Tibial nerve (tissue), 4 donors: ENCODE measurements at regions not wholly inside any gene's neighbourhood (a gene's known extent, or its start where the extent isn't known, plus 50 kb on each side); places are given as distances from the start of the nearest gene placed in this dataset.

Experiments
- DNase-seq, 2 donors: peaks; one replicate each; pipeline ENCODE4 v3.0.0-alpha.2; 2019; ENCODE audit warnings: low spot score in 2 of 2
- H3K27ac ChIP-seq, 4 donors: fragments of 200-600 bp; sonication (generic) in 3 of 4; one replicate each; pipeline ENCODE4 v1.5.1; 2017 to 2019; ENCODE audit warnings: mild to moderate bottlenecking in 1 of 4
- H3K27me3 ChIP-seq, 2 donors: fragments of 200-600 bp; sonication (generic) in 1 of 2; one replicate each; pipeline versions ENCODE4 v1.5.1 to v1.6.0; 2017 to 2019
- H3K36me3 ChIP-seq, 3 donors: fragments of 200-600 bp; sonication (generic); one replicate each; pipeline ENCODE4 v1.5.1; 2018 to 2019
- H3K4me1 ChIP-seq, 4 donors: fragments of 200-600 bp; sonication (generic) in 3 of 4; one replicate each; pipeline ENCODE4 v1.5.1; 2017 to 2019
- H3K4me3 ChIP-seq, 4 donors: fragments of 200-600 bp; sonication (generic) in 3 of 4; one replicate each; pipeline ENCODE4 v1.5.1; 2017 to 2019; ENCODE audit warnings: mild to moderate bottlenecking in 1 of 4, moderate library complexity in 1 of 4
- H3K9me3 ChIP-seq, 4 donors: fragments of 200-600 bp; sonication (generic) in 3 of 4; one replicate each; pipeline ENCODE4 v1.5.1; 2017 to 2019
- CTCF ChIP-seq, 5 experiments: fragments of 200-600 bp in 3 of 5; fragments of 450-650 bp in 2 of 5; sonication (generic) in 3 of 5; IDR thresholded peaks; one replicate each; pipeline ENCODE4 v1.5.1; 2016 to 2019; ENCODE audit warnings: antibody characterized with exemption in 5 of 5, mild to moderate bottlenecking in 3 of 5, moderate library complexity in 2 of 5
- EP300 ChIP-seq, 2 donors: sonication (generic); formaldehyde crosslinking; IDR thresholded peaks; one replicate each; pipeline ENCODE4 v1.6.1; 2017; ENCODE audit warnings: antibody characterized with exemption in 2 of 2, mild to moderate bottlenecking in 1 of 2
- POLR2A ChIP-seq, 2 donors: fragments of 450-650 bp; IDR thresholded peaks; one replicate each; pipeline ENCODE4 v1.6.1; 2017; ENCODE audit warnings: antibody characterized with exemption in 2 of 2, mild to moderate bottlenecking in 2 of 2, moderate library complexity in 2 of 2
- WGBS, 2 donors: methylation state at CpG; one replicate each; pipeline ENCODE4 v1.1.5; 2018; 5-methylcytosine and 5-hydroxymethylcytosine counted together

- TF ChIP-seq CTCF (IDR thresholded peaks at IDR 0.05) (no peak), EP300 (IDR thresholded peaks at IDR 0.05) (no peak), POLR2A (IDR thresholded peaks at IDR 0.05) (no peak)
- 75 to 88% methylated on average over 2 of the region's 2 CpGs for WGBS, 2 donors
- no peak overlapping the region for H3K4me3 ChIP-seq
Measured at GRCh38 chr1:80779275-80779674, 1021.5 kb upstream of the ADGRL2 start.

DNA sequence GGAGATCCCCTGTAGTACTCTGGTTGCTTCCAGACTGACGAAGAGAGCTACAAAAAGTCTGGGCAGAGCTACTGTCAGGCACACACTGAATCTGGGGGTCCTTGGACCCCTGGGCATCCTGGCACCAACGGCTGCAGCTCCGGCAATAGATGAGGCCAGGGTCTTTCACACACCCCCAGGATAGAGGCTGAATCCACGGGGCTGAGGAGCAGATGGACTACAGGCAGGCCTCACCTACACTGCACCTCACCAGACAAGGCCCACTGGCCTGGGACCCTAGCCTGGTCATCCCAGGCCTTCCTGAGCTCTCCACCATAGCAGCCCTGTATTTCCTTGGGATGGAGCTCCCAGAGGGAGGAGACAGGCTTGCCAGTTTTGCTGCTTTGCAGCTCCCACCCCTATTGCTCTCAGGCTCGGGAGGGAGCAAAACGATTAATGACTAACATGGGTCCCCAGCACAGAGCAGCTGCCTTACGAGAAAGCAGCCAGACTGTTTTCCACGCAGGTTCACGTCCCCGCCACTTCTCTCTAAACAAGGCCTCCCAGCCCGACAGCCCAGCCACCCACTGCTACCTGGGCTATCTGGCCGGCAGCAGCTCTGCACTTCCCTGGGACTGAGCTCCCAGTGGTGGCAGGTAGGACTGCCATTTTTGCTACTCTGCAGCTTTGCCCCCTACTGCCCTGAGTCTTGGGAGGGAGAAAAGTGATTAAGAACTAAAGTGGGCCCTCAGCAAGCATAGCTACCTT, 1022.5 kb upstream of the ADGRL2 start:
- Histone ChIP-seq H3K36me3 (no peaks in the 10 kb centered on the region), H3K27me3 (no peaks in the 10 kb centered on the region), H3K4me3 (no peak overlapping the region), H3K27ac (no peak overlapping the region), H3K4me1 (no peaks in the 10 kb centered on the region), H3K9me3 (no peaks in the 10 kb centered on the region)
- no peak for DNase-seq
- TF ChIP-seq CTCF (IDR thresholded peaks at IDR 0.05): no peak
- TF ChIP-seq EP300 (IDR thresholded peaks at IDR 0.05): no peak
- TF ChIP-seq POLR2A (IDR thresholded peaks at IDR 0.05): no peak
- WGBS, 2 donors: 93% methylated on average over 9 to 12 of the region's 12 CpGs

More at GRCh38 chr1:80779275-80779674, 1021.5 kb upstream of the ADGRL2 start:
- H3K27ac ChIP-seq: no peak overlapping the region
- no peaks in the 10 kb centered on the region for H3K9me3 ChIP-seq
- no peaks in the 10 kb centered on the region for H3K36me3 ChIP-seq
- DNase-seq: no peak
- H3K27me3 ChIP-seq: no peaks in the 10 kb centered on the region
- no peaks in the 10 kb centered on the region for H3K4me1 ChIP-seq

DNA sequence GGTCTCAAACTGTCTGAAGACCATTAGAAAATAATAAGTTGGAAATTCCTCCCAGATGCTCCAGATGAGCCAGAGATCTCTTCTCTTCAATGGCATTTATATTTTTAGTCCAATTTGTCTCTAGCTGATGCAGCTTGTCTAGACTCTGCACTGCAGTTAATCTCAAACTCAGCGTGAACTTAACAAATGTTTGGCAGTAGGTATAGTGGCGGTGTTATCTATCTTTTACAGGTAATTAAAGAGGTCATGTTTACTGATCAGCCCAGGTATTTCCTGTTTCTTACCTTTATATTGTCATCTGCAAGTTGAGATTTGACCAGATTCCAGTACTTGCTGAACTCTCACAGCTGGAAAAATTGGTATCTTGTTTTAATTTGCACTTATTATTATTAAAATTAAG, 1024.5 kb upstream of the ADGRL2 start:
- no peak overlapping the region for H3K27ac ChIP-seq
- DNase-seq: no peak
- no peaks in the 10 kb centered on the region for H3K27me3 ChIP-seq
- H3K36me3 ChIP-seq: no peaks in the 10 kb centered on the region
- WGBS, 2 donors: 80 to 86% methylated on average over 2 of the region's 2 CpGs
- H3K4me1 ChIP-seq: no peaks in the 10 kb centered on the region
- TF ChIP-seq CTCF (IDR thresholded peaks at IDR 0.05): no peak
- TF ChIP-seq EP300 (IDR thresholded peaks at IDR 0.05): no peak
- no peak for TF ChIP-seq POLR2A (IDR thresholded peaks at IDR 0.05)
- H3K4me3 ChIP-seq: no peak overlapping the region
- H3K9me3 ChIP-seq: no peaks in the 10 kb centered on the region

DNA sequence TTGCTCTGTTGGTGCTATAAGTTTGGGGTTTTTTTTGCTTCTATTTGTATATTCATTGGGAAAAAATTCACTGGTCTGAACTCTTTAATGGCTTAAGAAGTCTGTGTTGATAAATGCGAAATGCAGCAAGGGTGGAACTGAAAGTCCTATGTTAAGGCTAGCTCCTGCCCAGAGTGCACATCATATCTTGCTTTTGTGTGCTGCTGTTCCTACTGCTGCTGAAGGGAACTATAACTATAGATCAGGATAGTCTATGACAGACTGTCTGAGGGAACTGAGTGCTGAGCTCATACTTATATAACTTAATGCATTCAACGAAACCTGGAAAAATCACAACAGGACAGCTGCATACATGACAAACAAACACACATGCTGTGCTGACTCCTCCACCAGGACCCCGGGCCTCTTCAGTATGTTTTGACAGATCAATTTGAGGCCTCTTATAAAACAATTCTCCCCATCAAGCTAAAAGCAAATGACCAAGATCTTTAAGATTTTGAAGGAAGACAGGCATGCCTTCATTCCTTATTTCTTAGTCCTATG, 1031.5 kb upstream of the ADGRL2 start:
- no peak for DNase-seq
- Histone ChIP-seq H3K4me3 (no peak overlapping the region), H3K4me1 (no peaks in the 10 kb centered on the region), H3K27me3 (no peaks in the 10 kb centered on the region), H3K9me3 (no peaks in the 10 kb centered on the region), H3K36me3 (no peaks in the 10 kb centered on the region), H3K27ac (no peak overlapping the region)
- no peak for TF ChIP-seq CTCF (IDR thresholded peaks at IDR 0.05)
- TF ChIP-seq EP300 (IDR thresholded peaks at IDR 0.05): no peak
- WGBS, 2 donors: 53 to 66% methylated on average over 3 of the region's 3 CpGs

DNA sequence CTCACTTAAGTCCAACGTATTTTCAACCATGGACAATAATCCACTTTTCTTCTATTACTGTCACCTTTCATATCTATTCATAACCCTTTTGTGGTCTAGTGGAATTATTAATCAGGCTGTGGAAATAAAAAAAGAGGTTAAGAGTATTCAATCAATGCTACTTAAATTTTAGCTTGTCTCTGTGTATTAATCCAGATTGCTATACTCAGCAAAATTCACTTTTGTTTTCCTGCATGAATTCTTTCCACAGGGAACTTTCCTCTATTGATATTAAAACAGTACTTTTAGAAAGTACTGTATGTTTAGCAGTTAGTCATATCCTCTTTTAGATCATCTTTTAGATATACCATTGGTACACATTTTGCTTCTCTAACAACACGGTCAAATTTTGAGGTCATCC, 1033.0 kb upstream of the ADGRL2 start:
- Histone ChIP-seq H3K4me3 (no peak overlapping the region), H3K27ac (no peak overlapping the region), H3K4me1 (no peaks in the 10 kb centered on the region), H3K36me3 (no peaks in the 10 kb centered on the region), H3K27me3 (no peaks in the 10 kb centered on the region), H3K9me3 (no peaks in the 10 kb centered on the region)
- DNase-seq: no peak
- TF ChIP-seq POLR2A (IDR thresholded peaks at IDR 0.05): no peak
- 72 to 77% methylated on average over 2 of the region's 2 CpGs for WGBS, 2 donors
